SK-N-SH (cell line): ENCODE measurements at regions not wholly inside any gene's neighbourhood (a gene's known extent, or its start where the extent isn't known, plus 50 kb on each side); places are given as distances from the start of the nearest gene placed in this dataset.
"Not testable (repeated sequence)": the region's sequence is repeated elsewhere in the genome, so short reads cannot be mapped to it uniquely, and the experiment has no call there.

Experiments
- CTCF ChIA-PET: fragments of 300-600, 350-600 bp; formaldehyde crosslinking; extraction: SDS; loops from one replicate; lab custom pipeline; 2021; lab: Yijun Ruan, JAX
- POLR2A ChIA-PET: fragments of 350-600 bp; sonication (Branson Sonifier 250); formaldehyde crosslinking; extraction: SDS; loops from one replicate; lab custom pipeline; 2020; ENCODE audit warnings: antibody characterized with exemption, inconsistent platforms; lab: Yijun Ruan, JAX
- DNase-seq: peaks from one replicate; pipeline ENCODE4 v3.0.0; 2012
- H2AFZ ChIP-seq: fragments of 200-600 bp; sonication (generic); 2 replicates; pipeline ENCODE4 v1.8.1; 2016; ENCODE audit warnings: antibody characterized with exemption, mild to moderate bottlenecking, low read depth
- H3F3A ChIP-seq: fragments of 200-600 bp; sonication (generic); replicated peaks from 2 replicates; pipeline ENCODE3; 2016; ENCODE audit warnings: antibody characterized with exemption, mild to moderate bottlenecking; ENCODE audit not compliant: insufficient read depth
- H3K27ac ChIP-seq, 2 experiments: fragments of 200-500 bp in 1 of 2; fragments of 200-600 bp in 1 of 2; sonication (Bioruptor generic) in 1 of 2; sonication (generic), shearing (Covaris generic) in 1 of 2; 2 replicates each; pipeline versions ENCODE4 v1.5.1 to v1.6.1; 2014 to 2016; ENCODE audit warnings: low read depth in 2 of 2, inconsistent platforms in 1 of 2, low read length in 1 of 2, mild to moderate bottlenecking in 1 of 2, mixed read lengths in 1 of 2
- H3K27me3 ChIP-seq: fragments of 200-600 bp; sonication (generic), shearing (Covaris generic); 2 replicates; pipeline ENCODE4 v1.6.1; 2016; ENCODE audit warnings: mixed run types; ENCODE audit not compliant: insufficient read depth
- H3K36me3 ChIP-seq, 2 experiments: fragments of 200-500 bp in 1 of 2; fragments of 200-600 bp in 1 of 2; sonication (Bioruptor generic) in 1 of 2; sonication (generic) in 1 of 2; replicated peaks in 1 of 2; 2 replicates each; pipeline versions ENCODE3 to v1.5.1; 2014 to 2016; ENCODE audit warnings: low read length in 1 of 2, mild to moderate bottlenecking in 1 of 2; ENCODE audit not compliant: insufficient read depth in 2 of 2, control insufficient read depth in 1 of 2
- H3K4me1 ChIP-seq, 2 experiments: fragments of 200-500 bp in 1 of 2; fragments of 200-600 bp in 1 of 2; sonication (Bioruptor generic) in 1 of 2; sonication (generic), shearing (Covaris generic) in 1 of 2; 2 replicates each; pipeline versions ENCODE4 v1.5.1 to v1.6.1; 2014 to 2016; ENCODE audit warnings: low read depth in 1 of 2, low read length in 1 of 2, mixed run types in 1 of 2; ENCODE audit not compliant: insufficient read depth in 2 of 2, control insufficient read depth in 1 of 2
- H3K4me2 ChIP-seq: fragments of 200-600 bp; sonication (generic), shearing (Covaris generic); 2 replicates; pipeline ENCODE4 v1.6.1; 2017; ENCODE audit warnings: mixed run types
- H3K4me3 ChIP-seq, 2 experiments: fragments of 200-500 bp in 1 of 2; fragments of 200-600 bp in 1 of 2; sonication (Bioruptor generic) in 1 of 2; sonication (generic), shearing (Covaris generic) in 1 of 2; 2 replicates each; pipeline versions ENCODE4 v1.5.1 to v1.8.1; 2014 to 2016; ENCODE audit warnings: low read depth in 2 of 2, inconsistent platforms in 1 of 2, low read length in 1 of 2, mild to moderate bottlenecking in 1 of 2, mixed read lengths in 1 of 2, moderate library complexity in 1 of 2
- H3K79me2 ChIP-seq: fragments of 200-600 bp; sonication (generic); 2 replicates; pipeline ENCODE4 v1.8.1; 2017; ENCODE audit warnings: mild to moderate bottlenecking; ENCODE audit not compliant: insufficient read depth
- H3K9ac ChIP-seq: fragments of 200-600 bp; sonication (generic); 2 replicates; pipeline ENCODE4 v1.6.1; 2017; ENCODE audit warnings: mixed run types
- H3K9me2 ChIP-seq: fragments of 200-600 bp; sonication (generic); 2 replicates; pipeline ENCODE4 v1.6.1; 2017; ENCODE audit warnings: mixed run types
- H3K9me3 ChIP-seq: fragments of 200-600 bp; sonication (generic); 2 replicates; pipeline ENCODE4 v1.6.1; 2017; ENCODE audit warnings: mixed run types, mild to moderate bottlenecking, moderate library complexity
- H4K20me1 ChIP-seq: fragments of 200-600 bp; sonication (generic); 2 replicates; pipeline ENCODE4 v1.6.1; 2017; ENCODE audit warnings: mild to moderate bottlenecking, mixed run types; ENCODE audit not compliant: insufficient read depth
- MEF2A ChIP-seq: IDR thresholded peaks from 2 replicates; pipeline ENCODE4 v1.4.0; 2012; ENCODE audit warnings: low read depth, borderline replicate concordance
- POLR2AphosphoS5 ChIP-seq: IDR thresholded peaks from 2 replicates; pipeline ENCODE4 v1.6.1; 2012; ENCODE audit warnings: low read depth, low read length
- YY1 ChIP-seq: IDR thresholded peaks from 2 replicates; pipeline ENCODE4 v1.4.0; 2012; ENCODE audit warnings: low read depth, mild to moderate bottlenecking
- WGBS: methylation state at CpG from one replicate; pipeline ENCODE4 v1.1.6; 2017; ENCODE audit warnings: low lambda C conversion rate; 5-methylcytosine and 5-hydroxymethylcytosine counted together
- TF ChIP-seq, protein P1 (sequence below): IDR thresholded peaks from 2 replicates; pipeline ENCODE4 v1.4.0; 2012; ENCODE audit warnings: low read depth
- TF ChIP-seq, protein P2 (sequence below): fragments of 200-600 bp; sonication (generic); IDR thresholded peaks from 2 replicates; pipeline ENCODE4 v1.6.1; 2017; ENCODE audit warnings: antibody characterized with exemption, mild to moderate bottlenecking, moderate library complexity

DNA sequence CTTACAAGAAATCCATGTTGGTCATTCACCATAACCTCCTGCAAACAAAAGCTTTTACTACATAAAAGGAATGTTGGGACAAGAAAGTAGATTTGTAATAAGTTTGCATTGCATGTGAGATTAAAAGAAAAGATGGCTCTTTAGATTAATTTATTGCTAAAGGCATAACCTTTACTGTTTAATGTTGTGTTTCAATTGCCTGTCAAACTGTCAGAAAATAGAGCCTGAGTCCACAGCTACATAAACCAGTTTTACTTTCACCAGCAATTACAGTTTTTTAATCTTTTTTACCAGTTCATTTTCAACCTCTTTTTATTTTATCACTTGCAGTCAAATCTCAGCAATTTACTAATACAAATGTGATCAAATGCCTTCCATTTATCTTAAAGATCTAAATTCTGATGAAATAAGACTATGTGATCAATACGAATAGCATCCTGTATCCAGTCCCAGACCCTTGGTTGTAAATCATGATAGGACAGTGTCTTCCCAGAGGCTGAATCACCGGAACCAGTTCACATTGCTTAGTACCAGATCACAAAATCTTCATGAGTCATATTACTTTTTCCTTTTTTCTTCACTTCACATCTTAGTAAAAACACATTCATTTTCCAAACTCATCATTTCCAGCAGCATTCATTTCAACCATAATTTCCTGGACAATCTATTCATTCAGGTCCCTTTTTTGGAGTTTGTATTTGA lies 95.4 kb upstream of the FRG1 start (continued):
- TF ChIP-seq POLR2AphosphoS5 (peak; percentile 41; the same call in 1 of the 2 replicates), MEF2A (0 out of 2 replicates have a peak, but pooled peaks have one; percentile 7), YY1 (no peak)
- TF ChIP-seq, protein P1, sequence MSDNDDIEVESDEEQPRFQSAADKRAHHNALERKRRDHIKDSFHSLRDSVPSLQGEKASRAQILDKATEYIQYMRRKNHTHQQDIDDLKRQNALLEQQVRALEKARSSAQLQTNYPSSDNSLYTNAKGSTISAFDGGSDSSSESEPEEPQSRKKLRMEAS = no peak
- TF ChIP-seq, protein P2, sequence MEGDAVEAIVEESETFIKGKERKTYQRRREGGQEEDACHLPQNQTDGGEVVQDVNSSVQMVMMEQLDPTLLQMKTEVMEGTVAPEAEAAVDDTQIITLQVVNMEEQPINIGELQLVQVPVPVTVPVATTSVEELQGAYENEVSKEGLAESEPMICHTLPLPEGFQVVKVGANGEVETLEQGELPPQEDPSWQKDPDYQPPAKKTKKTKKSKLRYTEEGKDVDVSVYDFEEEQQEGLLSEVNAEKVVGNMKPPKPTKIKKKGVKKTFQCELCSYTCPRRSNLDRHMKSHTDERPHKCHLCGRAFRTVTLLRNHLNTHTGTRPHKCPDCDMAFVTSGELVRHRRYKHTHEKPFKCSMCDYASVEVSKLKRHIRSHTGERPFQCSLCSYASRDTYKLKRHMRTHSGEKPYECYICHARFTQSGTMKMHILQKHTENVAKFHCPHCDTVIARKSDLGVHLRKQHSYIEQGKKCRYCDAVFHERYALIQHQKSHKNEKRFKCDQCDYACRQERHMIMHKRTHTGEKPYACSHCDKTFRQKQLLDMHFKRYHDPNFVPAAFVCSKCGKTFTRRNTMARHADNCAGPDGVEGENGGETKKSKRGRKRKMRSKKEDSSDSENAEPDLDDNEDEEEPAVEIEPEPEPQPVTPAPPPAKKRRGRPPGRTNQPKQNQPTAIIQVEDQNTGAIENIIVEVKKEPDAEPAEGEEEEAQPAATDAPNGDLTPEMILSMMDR = no peak
- TF ChIP-seq, all 33 proteins: peak for 10

DNA sequence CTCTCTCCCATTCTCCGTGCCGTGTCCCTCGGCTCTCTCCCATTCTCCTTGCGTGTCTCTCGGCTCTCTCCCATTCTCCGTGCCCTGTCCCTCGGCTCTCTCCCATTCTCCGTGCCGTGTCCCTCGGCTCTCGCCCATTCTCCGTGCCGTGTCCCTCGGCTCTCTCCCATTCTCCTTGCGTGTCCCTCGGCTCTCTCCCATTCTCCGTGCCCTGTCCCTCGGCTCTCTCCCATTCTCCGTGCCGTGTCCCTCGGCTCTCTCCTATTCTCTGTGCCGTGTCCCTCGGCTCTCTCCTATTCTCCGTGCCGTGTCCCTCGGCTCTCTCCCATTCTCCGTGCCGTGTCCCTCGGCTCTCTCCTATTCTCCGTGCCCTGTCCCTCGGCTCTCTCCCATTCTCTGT lies 94.6 kb upstream of the FRG1 start:
- H3F3A ChIP-seq, POLR2A ChIA-PET, CTCF ChIA-PET, H3K9me2 ChIP-seq, H3K27ac ChIP-seq, H3K27me3 ChIP-seq, H4K20me1 ChIP-seq, H3K4me1 ChIP-seq, H2AFZ ChIP-seq, H3K9me3 ChIP-seq, DNase-seq, H3K36me3 ChIP-seq, H3K79me2 ChIP-seq: not testable (repeated sequence)
- 57% methylated on average over 29 of the region's 31 CpGs for WGBS
- peak overlapping the region; percentile 89 for H3K4me2 ChIP-seq
- peak overlapping the region; percentile 58; the same call in 1 of the 2 replicates for H3K9ac ChIP-seq
- peak overlapping the region in 1 of 2 experiments; percentile 33; a peak in 2 of 4 replicates for H3K4me3 ChIP-seq

DNA sequence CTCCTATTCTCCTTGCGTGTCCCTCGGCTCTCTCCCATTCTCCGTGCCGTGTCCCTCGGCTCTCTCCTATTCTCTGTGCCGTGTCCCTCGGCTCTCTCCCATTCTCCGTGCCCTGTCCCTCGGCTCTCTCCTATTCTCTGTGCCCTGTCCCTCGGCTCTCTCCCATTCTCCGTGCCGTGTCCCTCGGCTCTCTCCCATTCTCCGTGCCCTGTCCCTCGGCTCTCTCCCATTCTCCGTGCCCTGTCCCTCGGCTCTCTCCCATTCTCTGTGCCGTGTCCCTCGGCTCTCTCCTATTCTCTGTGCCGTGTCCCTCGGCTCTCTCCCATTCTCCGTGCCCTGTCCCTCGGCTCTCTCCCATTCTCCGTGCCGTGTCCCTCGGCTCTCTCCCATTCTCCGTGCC lies 94.1 kb upstream of the FRG1 start:
- POLR2A ChIA-PET, H4K20me1 ChIP-seq, H3K4me1 ChIP-seq, H3F3A ChIP-seq, H3K36me3 ChIP-seq, H2AFZ ChIP-seq, DNase-seq, H3K27me3 ChIP-seq, CTCF ChIA-PET, H3K9me2 ChIP-seq, H3K9me3 ChIP-seq, H3K79me2 ChIP-seq, H3K27ac ChIP-seq: not testable (repeated sequence)
- peak overlapping the region; percentile 42; the same call in 1 of the 2 replicates for H3K9ac ChIP-seq
- peak overlapping the region in 1 of 2 experiments; percentile 33; a peak in 2 of 4 replicates for H3K4me3 ChIP-seq
- H3K4me2 ChIP-seq = peak overlapping the region; percentile 89
- WGBS = 58% methylated on average over 27 of the region's 27 CpGs

DNA sequence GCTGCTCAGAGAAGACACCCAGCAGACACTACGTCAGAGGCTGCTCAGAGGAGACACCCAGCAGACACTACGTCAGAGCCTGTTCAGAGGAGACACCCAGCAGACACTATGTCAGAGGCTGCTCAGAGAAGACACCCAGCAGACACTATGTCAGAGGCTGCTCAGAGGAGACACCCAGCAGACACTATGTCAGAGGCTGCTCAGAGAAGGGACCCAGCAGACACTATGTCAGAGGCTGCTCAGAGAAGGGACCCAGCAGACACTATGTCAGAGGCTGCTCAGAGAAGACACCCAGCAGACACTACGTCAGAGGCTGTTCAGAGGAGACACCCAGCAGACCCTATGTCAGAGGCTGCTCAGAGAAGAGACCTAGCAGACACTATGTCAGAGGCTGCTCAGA lies 92.0 kb upstream of the FRG1 start:
- H3K4me2 ChIP-seq, H3K27ac ChIP-seq, H3K27me3 ChIP-seq, H4K20me1 ChIP-seq, H3K4me1 ChIP-seq, H2AFZ ChIP-seq, CTCF ChIA-PET, POLR2A ChIA-PET, H3K9me2 ChIP-seq, H3K79me2 ChIP-seq, H3K9me3 ChIP-seq, H3F3A ChIP-seq, H3K4me3 ChIP-seq, H3K9ac ChIP-seq, H3K36me3 ChIP-seq, DNase-seq: not testable (repeated sequence)
- 23% methylated on average over 3 of the region's 3 CpGs for WGBS
